Tibial nerve (tissue), 4 donors: ENCODE measurements at regions not wholly inside any gene's neighbourhood (a gene's known extent, or its start where the extent isn't known, plus 50 kb on each side); places are given as distances from the start of the nearest gene placed in this dataset.

Experiments used
- CTCF ChIP-seq, 5 experiments: fragments of 200-600 bp in 3 of 5; fragments of 450-650 bp in 2 of 5; sonication (generic) in 3 of 5; IDR thresholded peaks; one replicate each; pipeline ENCODE4 v1.5.1; 2016 to 2019; ENCODE audit warnings: antibody characterized with exemption in 5 of 5, mild to moderate bottlenecking in 3 of 5, moderate library complexity in 2 of 5
- EP300 ChIP-seq, 2 donors: sonication (generic); formaldehyde crosslinking; IDR thresholded peaks; one replicate each; pipeline ENCODE4 v1.6.1; 2017; ENCODE audit warnings: antibody characterized with exemption in 2 of 2, mild to moderate bottlenecking in 1 of 2
- POLR2A ChIP-seq, 2 donors: fragments of 450-650 bp; IDR thresholded peaks; one replicate each; pipeline ENCODE4 v1.6.1; 2017; ENCODE audit warnings: antibody characterized with exemption in 2 of 2, mild to moderate bottlenecking in 2 of 2, moderate library complexity in 2 of 2

- TF ChIP-seq POLR2A (IDR thresholded peaks at IDR 0.05) (no peak), CTCF (IDR thresholded peaks at IDR 0.05) (no peak), EP300 (IDR thresholded peaks at IDR 0.05) (no peak)
Measured at GRCh38 chr20:50439539-50440453, 70.4 kb upstream of the PTPN1 start.
